22Rv1 (cell line): ENCODE measurements at regions not wholly inside any gene's neighbourhood (a gene's known extent, or its start where the extent isn't known, plus 50 kb on each side); places are given as distances from the start of the nearest gene placed in this dataset.
"Not testable (repeated sequence)": the region's sequence is repeated elsewhere in the genome, so short reads cannot be mapped to it uniquely, and the experiment has no call there.

Source experiments
- ZFX ChIP-seq: fragments of 450-650 bp; IDR thresholded peaks from 2 replicates; pipeline ENCODE4 v1.6.1; 2017; ENCODE audit warnings: antibody characterized with exemption, borderline replicate concordance
- TF ChIP-seq, protein P1 (sequence below): fragments of 450-650 bp; IDR thresholded peaks from 2 replicates; pipeline ENCODE4 v1.5.1; 2017; ENCODE audit warnings: mild to moderate bottlenecking

GRCh38 chr9:39009743-39010142, 278.2 kb downstream of the CNTNAP3 start:
- TF ChIP-seq, protein P1, sequence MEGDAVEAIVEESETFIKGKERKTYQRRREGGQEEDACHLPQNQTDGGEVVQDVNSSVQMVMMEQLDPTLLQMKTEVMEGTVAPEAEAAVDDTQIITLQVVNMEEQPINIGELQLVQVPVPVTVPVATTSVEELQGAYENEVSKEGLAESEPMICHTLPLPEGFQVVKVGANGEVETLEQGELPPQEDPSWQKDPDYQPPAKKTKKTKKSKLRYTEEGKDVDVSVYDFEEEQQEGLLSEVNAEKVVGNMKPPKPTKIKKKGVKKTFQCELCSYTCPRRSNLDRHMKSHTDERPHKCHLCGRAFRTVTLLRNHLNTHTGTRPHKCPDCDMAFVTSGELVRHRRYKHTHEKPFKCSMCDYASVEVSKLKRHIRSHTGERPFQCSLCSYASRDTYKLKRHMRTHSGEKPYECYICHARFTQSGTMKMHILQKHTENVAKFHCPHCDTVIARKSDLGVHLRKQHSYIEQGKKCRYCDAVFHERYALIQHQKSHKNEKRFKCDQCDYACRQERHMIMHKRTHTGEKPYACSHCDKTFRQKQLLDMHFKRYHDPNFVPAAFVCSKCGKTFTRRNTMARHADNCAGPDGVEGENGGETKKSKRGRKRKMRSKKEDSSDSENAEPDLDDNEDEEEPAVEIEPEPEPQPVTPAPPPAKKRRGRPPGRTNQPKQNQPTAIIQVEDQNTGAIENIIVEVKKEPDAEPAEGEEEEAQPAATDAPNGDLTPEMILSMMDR = not testable (repeated sequence)
- not testable (repeated sequence) for TF ChIP-seq ZFX
